Activated T-helper 17 cell treated with anti-CD3 and anti-CD28 coated beads, Interleukin-2, amount 50 U/mL, for 72 hours (primary cell): ENCODE measurements at regions not wholly inside any gene's neighbourhood (a gene's known extent, or its start where the extent isn't known, plus 50 kb on each side); places are given as distances from the start of the nearest gene placed in this dataset.

ENCODE experiments used
- ATAC-seq: fragments of 150-1000 bp; cut with Tn5 transposase; replicated peaks from 2 replicates; pipeline ENCODE4 v1.10.0; 2021; ENCODE audit warnings: mild to moderate bottlenecking, moderate library complexity
- H3K27ac Mint-ChIP-seq: one replicate; pipeline ENCODE4 v1.8.0; 2022; ENCODE audit warnings: mixed read lengths
- H3K27me3 Mint-ChIP-seq: one replicate; pipeline ENCODE4 v1.8.0; 2022; ENCODE audit warnings: mixed read lengths
- H3K36me3 Mint-ChIP-seq: one replicate; pipeline ENCODE4 v1.8.0; 2022; ENCODE audit warnings: low read depth, mild to moderate bottlenecking, mixed read lengths
- H3K4me1 Mint-ChIP-seq: one replicate; pipeline ENCODE4 v1.8.0; 2022; ENCODE audit warnings: mixed read lengths
- H3K4me3 Mint-ChIP-seq: one replicate; pipeline ENCODE4 v1.8.0; 2022; ENCODE audit warnings: mild to moderate bottlenecking, mixed read lengths
- H3K9me3 Mint-ChIP-seq: one replicate; pipeline ENCODE4 v1.8.0; 2022; ENCODE audit warnings: mixed read lengths

GRCh38 chr14:86288336-86288735, 758.4 kb downstream of the FLRT2 start:
- no peak overlapping the region for H3K4me3 Mint-ChIP-seq
- H3K4me1 Mint-ChIP-seq = no peaks in the 10 kb centered on the region
- no peaks in the 10 kb centered on the region for H3K9me3 Mint-ChIP-seq
- H3K27me3 Mint-ChIP-seq = no peaks in the 10 kb centered on the region
- no peak overlapping the region for H3K27ac Mint-ChIP-seq
- H3K36me3 Mint-ChIP-seq = no peaks in the 10 kb centered on the region
- no peak for ATAC-seq

DNA sequence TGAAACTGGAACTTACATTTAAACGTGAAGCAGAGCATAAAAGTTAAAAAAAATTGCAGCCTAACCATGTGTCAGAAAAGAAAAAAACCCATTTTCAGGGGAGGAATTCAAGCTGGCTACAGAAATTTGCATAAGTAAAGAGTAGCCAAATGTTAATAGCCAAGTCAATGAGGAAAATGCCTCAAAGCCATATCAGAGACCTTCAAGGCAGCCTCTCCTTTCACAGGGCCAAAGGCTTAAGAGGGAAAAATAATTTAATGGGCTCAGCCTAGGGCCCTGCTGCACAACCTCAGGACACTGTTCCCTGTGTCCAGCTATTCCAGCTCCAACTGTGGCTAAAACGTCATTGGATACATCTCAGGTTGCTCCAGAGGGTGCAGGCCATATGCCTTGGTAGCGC, 749.5 kb downstream of the FLRT2 start:
- H3K27me3 Mint-ChIP-seq = no peaks in the 10 kb centered on the region
- H3K4me1 Mint-ChIP-seq = no peaks in the 10 kb centered on the region
- no peaks in the 10 kb centered on the region for H3K9me3 Mint-ChIP-seq
- no peaks in the 10 kb centered on the region for H3K36me3 Mint-ChIP-seq
- no peak overlapping the region for H3K27ac Mint-ChIP-seq
- H3K4me3 Mint-ChIP-seq = no peak overlapping the region
- ATAC-seq = no peak

DNA sequence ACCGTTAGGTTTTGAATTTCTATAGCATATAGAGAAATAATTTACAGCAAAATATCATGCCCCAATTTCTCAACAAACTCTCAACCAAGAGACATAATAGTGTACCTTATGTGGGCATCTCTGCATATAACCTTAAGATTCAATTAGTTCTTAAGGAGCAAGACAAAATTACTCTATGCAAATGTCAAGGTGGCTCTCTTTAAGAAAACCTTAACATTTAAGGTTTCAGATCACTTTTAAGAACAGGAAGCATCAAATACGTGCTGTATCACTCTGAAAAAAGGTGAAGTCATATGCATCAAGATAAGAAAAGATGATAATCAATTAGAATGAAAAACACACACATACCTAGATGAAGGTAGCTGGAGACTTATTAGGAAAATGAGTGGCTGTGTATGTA, 728.0 kb downstream of the FLRT2 start:
- H3K9me3 Mint-ChIP-seq = peaks cover 5% of the 10 kb centered on the region
- no peak overlapping the region for H3K27ac Mint-ChIP-seq
- H3K4me1 Mint-ChIP-seq = no peaks in the 10 kb centered on the region
- no peaks in the 10 kb centered on the region for H3K27me3 Mint-ChIP-seq
- no peaks in the 10 kb centered on the region for H3K36me3 Mint-ChIP-seq
- ATAC-seq = no peak
- H3K4me3 Mint-ChIP-seq = no peak overlapping the region

- H3K4me1 Mint-ChIP-seq = no peaks in the 10 kb centered on the region
- no peak overlapping the region for H3K27ac Mint-ChIP-seq
- no peak for ATAC-seq
- H3K36me3 Mint-ChIP-seq = no peaks in the 10 kb centered on the region
- no peaks in the 10 kb centered on the region for H3K9me3 Mint-ChIP-seq
- H3K27me3 Mint-ChIP-seq = no peaks in the 10 kb centered on the region
- H3K4me3 Mint-ChIP-seq = no peak overlapping the region
These were observed 713.2 kb downstream of the FLRT2 start for GRCh38 chr14:86243158-86243557.

DNA sequence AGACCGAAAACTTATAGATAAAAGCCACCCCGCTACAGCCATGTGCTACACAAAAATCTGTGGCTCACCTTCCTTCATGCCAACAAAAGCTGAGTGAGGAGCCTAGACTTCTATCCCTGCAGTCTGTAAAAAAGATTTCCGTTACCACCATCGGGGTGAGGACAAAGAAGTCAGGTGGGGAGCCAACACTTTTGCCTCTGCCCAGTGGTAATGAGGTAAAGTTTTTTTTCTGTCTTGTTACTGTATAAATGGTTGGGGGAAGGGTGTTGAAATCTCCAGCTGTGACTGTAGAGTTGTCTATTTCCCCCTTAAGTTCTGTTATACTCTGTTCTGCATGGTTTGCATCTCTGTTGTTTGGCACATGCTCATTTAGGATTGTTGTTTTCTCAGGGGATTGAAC, 707.8 kb downstream of the FLRT2 start:
- ATAC-seq = no peak
- Mint-ChIP-seq H3K4me3 (no peak overlapping the region), H3K4me1 (no peaks in the 10 kb centered on the region), H3K27ac (no peak overlapping the region), H3K27me3 (no peaks in the 10 kb centered on the region), H3K9me3 (peaks cover 8% of the 10 kb centered on the region), H3K36me3 (no peaks in the 10 kb centered on the region)

- ATAC-seq = no peak
- Mint-ChIP-seq H3K4me1 (no peaks in the 10 kb centered on the region), H3K36me3 (no peaks in the 10 kb centered on the region)
These were observed 691.8 kb downstream of the FLRT2 start for GRCh38 chr14:86221755-86222154.

GRCh38 chr14:86221000-86221399, 691.1 kb downstream of the FLRT2 start:
- Mint-ChIP-seq H3K27ac (no peak overlapping the region), H3K4me3 (no peak overlapping the region), H3K9me3 (peaks cover 8% of the 10 kb centered on the region), H3K36me3 (no peaks in the 10 kb centered on the region), H3K27me3 (no peaks in the 10 kb centered on the region), H3K4me1 (no peaks in the 10 kb centered on the region)
- ATAC-seq = no peak

More at GRCh38 chr14:86221755-86222154, 691.8 kb downstream of the FLRT2 start:
- Mint-ChIP-seq H3K27me3 (no peaks in the 10 kb centered on the region), H3K4me3 (no peak overlapping the region), H3K27ac (no peak overlapping the region), H3K9me3 (peaks cover 8% of the 10 kb centered on the region)

DNA sequence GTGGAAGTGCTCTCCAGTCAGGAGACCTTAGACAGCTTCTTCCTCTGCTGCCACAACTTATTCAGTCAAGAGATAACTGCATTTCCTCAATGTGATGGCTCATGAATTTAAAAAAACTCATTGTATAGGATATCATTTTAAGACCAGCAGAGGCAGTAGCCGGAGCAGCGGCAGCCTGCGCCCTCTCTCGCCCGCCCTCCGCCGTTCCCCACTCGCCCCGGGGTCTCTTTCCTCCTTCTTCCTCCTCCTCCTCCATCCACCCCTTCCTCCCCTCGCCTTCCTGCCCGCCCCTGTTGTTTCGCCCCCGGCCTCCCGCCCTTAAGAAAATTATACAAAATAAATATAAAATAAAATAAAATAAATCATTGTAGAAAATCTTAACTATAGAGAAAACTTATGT, 687.6 kb downstream of the FLRT2 start:
- ATAC-seq = no peak
- Mint-ChIP-seq H3K4me3 (no peak overlapping the region), H3K36me3 (no peaks in the 10 kb centered on the region), H3K4me1 (no peaks in the 10 kb centered on the region), H3K9me3 (no peaks in the 10 kb centered on the region), H3K27me3 (no peaks in the 10 kb centered on the region), H3K27ac (no peak overlapping the region)

GRCh38 chr14:86203843-86204242, 673.9 kb downstream of the FLRT2 start:
- Mint-ChIP-seq H3K4me3 (no peak overlapping the region), H3K27ac (no peak overlapping the region), H3K27me3 (no peaks in the 10 kb centered on the region), H3K9me3 (peaks cover 9% of the 10 kb centered on the region), H3K36me3 (no peaks in the 10 kb centered on the region), H3K4me1 (no peaks in the 10 kb centered on the region)
- ATAC-seq = no peak

GRCh38 chr14:86196471-86196870, 666.5 kb downstream of the FLRT2 start:
- Mint-ChIP-seq H3K4me3 (no peak overlapping the region), H3K27ac (no peak overlapping the region), H3K27me3 (no peaks in the 10 kb centered on the region), H3K4me1 (no peaks in the 10 kb centered on the region), H3K36me3 (no peaks in the 10 kb centered on the region), H3K9me3 (no peaks in the 10 kb centered on the region)
- ATAC-seq = no peak

DNA sequence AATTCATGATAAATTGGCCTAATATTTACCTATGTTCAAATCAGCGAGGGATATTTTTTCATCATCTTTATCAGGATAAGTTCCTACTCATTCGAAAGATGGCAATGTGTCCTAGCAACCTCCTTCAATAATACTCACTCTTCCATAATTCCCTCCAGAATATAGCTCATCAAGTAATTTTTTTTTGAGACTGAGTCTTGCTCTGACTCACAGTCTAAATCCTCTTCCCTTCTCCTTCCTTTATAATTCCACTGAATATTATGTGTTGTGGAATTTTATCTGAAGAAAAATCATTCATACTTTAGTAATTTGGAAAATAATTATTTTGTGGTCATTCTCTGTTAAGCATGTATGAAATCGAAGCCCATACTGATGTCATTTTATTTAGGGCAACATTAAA, 663.8 kb downstream of the FLRT2 start:
- ATAC-seq = no peak
- H3K4me3 Mint-ChIP-seq = no peak overlapping the region
- no peaks in the 10 kb centered on the region for H3K36me3 Mint-ChIP-seq
- H3K27me3 Mint-ChIP-seq = no peaks in the 10 kb centered on the region
- H3K9me3 Mint-ChIP-seq = no peaks in the 10 kb centered on the region
- H3K4me1 Mint-ChIP-seq = no peaks in the 10 kb centered on the region
- H3K27ac Mint-ChIP-seq = no peak overlapping the region

GRCh38 chr14:86179980-86180379, 650.0 kb downstream of the FLRT2 start:
- H3K36me3 Mint-ChIP-seq = no peaks in the 10 kb centered on the region
- no peak for ATAC-seq
- H3K4me1 Mint-ChIP-seq = no peaks in the 10 kb centered on the region
- peaks cover 5% of the 10 kb centered on the region for H3K9me3 Mint-ChIP-seq
- no peak overlapping the region for H3K27ac Mint-ChIP-seq
- H3K27me3 Mint-ChIP-seq = no peaks in the 10 kb centered on the region
- H3K4me3 Mint-ChIP-seq = no peak overlapping the region

GRCh38 chr14:86168371-86168770, 638.4 kb downstream of the FLRT2 start:
- Mint-ChIP-seq H3K36me3 (no peaks in the 10 kb centered on the region), H3K9me3 (peaks cover 12% of the 10 kb centered on the region), H3K27ac (no peak overlapping the region), H3K4me3 (no peak overlapping the region), H3K4me1 (no peaks in the 10 kb centered on the region), H3K27me3 (no peaks in the 10 kb centered on the region)
- ATAC-seq = no peak

DNA sequence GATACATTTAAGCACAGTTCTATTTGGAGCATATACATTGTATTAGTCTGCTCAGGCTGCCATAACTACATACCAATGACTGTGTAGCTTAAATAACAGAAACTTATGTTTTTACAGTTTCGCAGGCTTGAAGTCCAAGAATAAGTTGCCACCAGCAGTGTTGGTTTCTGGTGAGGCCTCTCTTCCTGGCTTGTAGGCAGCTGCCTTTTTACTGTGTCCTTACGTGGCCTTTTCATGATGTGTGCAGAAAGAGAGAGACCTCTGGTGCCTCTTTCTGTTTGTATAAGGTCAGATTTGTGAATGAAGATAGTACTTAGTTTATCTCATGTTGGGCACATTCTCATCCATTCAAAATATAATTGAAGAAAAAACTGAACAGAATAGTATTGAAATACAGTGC, 636.6 kb downstream of the FLRT2 start:
- H3K36me3 Mint-ChIP-seq = no peaks in the 10 kb centered on the region
- ATAC-seq = no peak
- H3K4me3 Mint-ChIP-seq = no peak overlapping the region
- no peaks in the 10 kb centered on the region for H3K4me1 Mint-ChIP-seq
- no peaks in the 10 kb centered on the region for H3K27me3 Mint-ChIP-seq
- no peak overlapping the region for H3K27ac Mint-ChIP-seq
- H3K9me3 Mint-ChIP-seq = peaks cover 12% of the 10 kb centered on the region

GRCh38 chr14:86153480-86153879, 623.5 kb downstream of the FLRT2 start:
- H3K27me3 Mint-ChIP-seq = no peaks in the 10 kb centered on the region
- H3K36me3 Mint-ChIP-seq = no peaks in the 10 kb centered on the region
- no peak overlapping the region for H3K4me3 Mint-ChIP-seq
- no peak overlapping the region for H3K27ac Mint-ChIP-seq
- H3K4me1 Mint-ChIP-seq = no peaks in the 10 kb centered on the region
- ATAC-seq = no peak
- H3K9me3 Mint-ChIP-seq = peaks cover 10% of the 10 kb centered on the region

- H3K4me3 Mint-ChIP-seq = no peak overlapping the region
- peaks cover 27% of the 10 kb centered on the region for H3K9me3 Mint-ChIP-seq
- no peaks in the 10 kb centered on the region for H3K36me3 Mint-ChIP-seq
- H3K4me1 Mint-ChIP-seq = no peaks in the 10 kb centered on the region
- no peak for ATAC-seq
- no peak overlapping the region for H3K27ac Mint-ChIP-seq
- H3K27me3 Mint-ChIP-seq = no peaks in the 10 kb centered on the region
These were observed 613.3 kb downstream of the FLRT2 start for GRCh38 chr14:86143248-86143647.
